ENCODE measurements at regions not wholly inside any gene's neighbourhood (a gene's known extent, or its start where the extent isn't known, plus 50 kb on each side); places are given as distances from the start of the nearest gene placed in this dataset.

- H3K36me3 ChIP-seq (ENCODE audit: control insufficient read depth in 3 of 3, insufficient read depth in 2 of 3, low read depth in 1 of 3, low read length in 3 of 3) = no peaks in the 10 kb centered on the region
- WGBS, 3 donors = 36 to 50% (median 46%) methylated on average over 1 of the region's 1 CpG
- FAIRE-seq = no peak
- no peaks in the 10 kb centered on the region for H3K4me1 ChIP-seq (ENCODE audit: control insufficient read depth in 3 of 3, insufficient read depth in 2 of 3, low read depth in 1 of 3, low read length in 2 of 3)
- H3K27me3 ChIP-seq (ENCODE audit: control insufficient read depth in 3 of 3, insufficient read depth in 3 of 3, low read length in 3 of 3) = no peaks in the 10 kb centered on the region
- no peak overlapping the region for H3K27ac ChIP-seq (ENCODE audit: low read depth in 1 of 3, low read length in 2 of 3)
- no peaks in the 10 kb centered on the region for H3K9me3 ChIP-seq (ENCODE audit: control insufficient read depth in 2 of 2, insufficient read depth in 1 of 2, low read depth in 1 of 2, low read length in 1 of 2)
- H3K4me3 ChIP-seq (ENCODE audit: low read depth in 1 of 3, low read length in 3 of 3) = no peak overlapping the region
- no peak for DNase-seq
Observed at GRCh38 chr9:71583792-71584191, 184.5 kb downstream of the CEMIP2 start.

GRCh38 chr9:71582347-71582746 is 186.0 kb downstream of the CEMIP2 start:
- Histone ChIP-seq H3K4me3 (ENCODE audit: low read depth in 1 of 3, low read length in 3 of 3) (no peak overlapping the region), H3K27ac (ENCODE audit: low read depth in 1 of 3, low read length in 2 of 3) (no peak overlapping the region), H3K4me1 (ENCODE audit: control insufficient read depth in 3 of 3, insufficient read depth in 2 of 3, low read depth in 1 of 3, low read length in 2 of 3) (no peaks in the 10 kb centered on the region), H3K27me3 (ENCODE audit: control insufficient read depth in 3 of 3, insufficient read depth in 3 of 3, low read length in 3 of 3) (no peaks in the 10 kb centered on the region), H3K9me3 (ENCODE audit: control insufficient read depth in 2 of 2, insufficient read depth in 1 of 2, low read depth in 1 of 2, low read length in 1 of 2) (no peaks in the 10 kb centered on the region), H3K36me3 (ENCODE audit: control insufficient read depth in 3 of 3, insufficient read depth in 2 of 3, low read depth in 1 of 3, low read length in 3 of 3) (no peaks in the 10 kb centered on the region)
- DNase-seq (no peak), FAIRE-seq (no peak)
- WGBS, 3 donors = 67 to 86% (median 71%) methylated on average over 2 of the region's 2 CpGs

GRCh38 chr9:71581101-71581500 is 187.2 kb downstream of the CEMIP2 start:
- DNase-seq = no peak
- WGBS, 3 donors = 86 to 92% (median 92%) methylated on average over 2 of the region's 2 CpGs
- no peak for FAIRE-seq

GRCh38 chr9:71571186-71571585 is 197.1 kb downstream of the CEMIP2 start:
- no peak overlapping the region for H3K4me3 ChIP-seq (ENCODE audit: low read depth in 1 of 3, low read length in 3 of 3)
- no peaks in the 10 kb centered on the region for H3K27me3 ChIP-seq (ENCODE audit: control insufficient read depth in 3 of 3, insufficient read depth in 3 of 3, low read length in 3 of 3)
- H3K4me1 ChIP-seq (ENCODE audit: control insufficient read depth in 3 of 3, insufficient read depth in 2 of 3, low read depth in 1 of 3, low read length in 2 of 3) = no peaks in the 10 kb centered on the region
- DNase-seq = no peak
- H3K36me3 ChIP-seq (ENCODE audit: control insufficient read depth in 3 of 3, insufficient read depth in 2 of 3, low read depth in 1 of 3, low read length in 3 of 3) = no peaks in the 10 kb centered on the region
- WGBS, 3 donors = 83 to 89% (median 84%) methylated on average over 4 of the region's 4 CpGs
- H3K27ac ChIP-seq (ENCODE audit: low read depth in 1 of 3, low read length in 2 of 3) = no peak overlapping the region
- FAIRE-seq = no peak
- H3K9me3 ChIP-seq (ENCODE audit: control insufficient read depth in 2 of 2, insufficient read depth in 1 of 2, low read depth in 1 of 2, low read length in 1 of 2) = no peaks in the 10 kb centered on the region

More at GRCh38 chr9:71581101-71581500, 187.2 kb downstream of the CEMIP2 start:
- Histone ChIP-seq H3K4me1 (ENCODE audit: control insufficient read depth in 3 of 3, insufficient read depth in 2 of 3, low read depth in 1 of 3, low read length in 2 of 3) (no peaks in the 10 kb centered on the region), H3K9me3 (ENCODE audit: control insufficient read depth in 2 of 2, insufficient read depth in 1 of 2, low read depth in 1 of 2, low read length in 1 of 2) (no peaks in the 10 kb centered on the region), H3K36me3 (ENCODE audit: control insufficient read depth in 3 of 3, insufficient read depth in 2 of 3, low read depth in 1 of 3, low read length in 3 of 3) (no peaks in the 10 kb centered on the region), H3K4me3 (ENCODE audit: low read depth in 1 of 3, low read length in 3 of 3) (no peak overlapping the region), H3K27me3 (ENCODE audit: control insufficient read depth in 3 of 3, insufficient read depth in 3 of 3, low read length in 3 of 3) (no peaks in the 10 kb centered on the region), H3K27ac (ENCODE audit: low read depth in 1 of 3, low read length in 2 of 3) (no peak overlapping the region)

GRCh38 chr9:71567890-71568289 is 200.4 kb downstream of the CEMIP2 start:
- Histone ChIP-seq H3K4me3 (ENCODE audit: low read depth in 1 of 3, low read length in 3 of 3) (no peak overlapping the region), H3K9me3 (ENCODE audit: control insufficient read depth in 2 of 2, insufficient read depth in 1 of 2, low read depth in 1 of 2, low read length in 1 of 2) (no peaks in the 10 kb centered on the region), H3K36me3 (ENCODE audit: control insufficient read depth in 3 of 3, insufficient read depth in 2 of 3, low read depth in 1 of 3, low read length in 3 of 3) (no peaks in the 10 kb centered on the region), H3K27me3 (ENCODE audit: control insufficient read depth in 3 of 3, insufficient read depth in 3 of 3, low read length in 3 of 3) (no peaks in the 10 kb centered on the region), H3K27ac (ENCODE audit: low read depth in 1 of 3, low read length in 2 of 3) (no peak overlapping the region), H3K4me1 (ENCODE audit: control insufficient read depth in 3 of 3, insufficient read depth in 2 of 3, low read depth in 1 of 3, low read length in 2 of 3) (no peaks in the 10 kb centered on the region)
- FAIRE-seq (no peak), DNase-seq (no peak)

- Histone ChIP-seq H3K27me3 (ENCODE audit: control insufficient read depth in 3 of 3, insufficient read depth in 3 of 3, low read length in 3 of 3) (no peaks in the 10 kb centered on the region), H3K36me3 (ENCODE audit: control insufficient read depth in 3 of 3, insufficient read depth in 2 of 3, low read depth in 1 of 3, low read length in 3 of 3) (no peaks in the 10 kb centered on the region), H3K4me3 (ENCODE audit: low read depth in 1 of 3, low read length in 3 of 3) (no peak overlapping the region), H3K4me1 (ENCODE audit: control insufficient read depth in 3 of 3, insufficient read depth in 2 of 3, low read depth in 1 of 3, low read length in 2 of 3) (no peaks in the 10 kb centered on the region), H3K27ac (ENCODE audit: low read depth in 1 of 3, low read length in 2 of 3) (no peak overlapping the region), H3K9me3 (ENCODE audit: control insufficient read depth in 2 of 2, insufficient read depth in 1 of 2, low read depth in 1 of 2, low read length in 1 of 2) (no peaks in the 10 kb centered on the region)
- DNase-seq (no peak), FAIRE-seq (no peak)
- WGBS, 3 donors = 52 to 75% (median 60%) methylated on average over 4 of the region's 4 CpGs
Observed at GRCh38 chr9:71562140-71562539, 206.2 kb downstream of the CEMIP2 start.

- DNase-seq (no peak), FAIRE-seq (no peak)
- Histone ChIP-seq H3K4me1 (ENCODE audit: control insufficient read depth in 3 of 3, insufficient read depth in 2 of 3, low read depth in 1 of 3, low read length in 2 of 3) (no peaks in the 10 kb centered on the region), H3K9me3 (ENCODE audit: control insufficient read depth in 2 of 2, insufficient read depth in 1 of 2, low read depth in 1 of 2, low read length in 1 of 2) (no peaks in the 10 kb centered on the region), H3K27ac (ENCODE audit: low read depth in 1 of 3, low read length in 2 of 3) (no peak overlapping the region), H3K4me3 (ENCODE audit: low read depth in 1 of 3, low read length in 3 of 3) (no peak overlapping the region), H3K27me3 (ENCODE audit: control insufficient read depth in 3 of 3, insufficient read depth in 3 of 3, low read length in 3 of 3) (no peaks in the 10 kb centered on the region), H3K36me3 (ENCODE audit: control insufficient read depth in 3 of 3, insufficient read depth in 2 of 3, low read depth in 1 of 3, low read length in 3 of 3) (no peaks in the 10 kb centered on the region)
- WGBS, 3 donors = 47 to 62% (median 57%) methylated on average over 2 of the region's 2 CpGs
Observed at GRCh38 chr9:71557310-71557709, 211.0 kb downstream of the CEMIP2 start.

GRCh38 chr9:71552480-71552879 is 215.8 kb downstream of the CEMIP2 start:
- Histone ChIP-seq H3K4me1 (ENCODE audit: control insufficient read depth in 3 of 3, insufficient read depth in 2 of 3, low read depth in 1 of 3, low read length in 2 of 3) (no peaks in the 10 kb centered on the region), H3K9me3 (ENCODE audit: control insufficient read depth in 2 of 2, insufficient read depth in 1 of 2, low read depth in 1 of 2, low read length in 1 of 2) (no peaks in the 10 kb centered on the region), H3K27me3 (ENCODE audit: control insufficient read depth in 3 of 3, insufficient read depth in 3 of 3, low read length in 3 of 3) (no peaks in the 10 kb centered on the region), H3K36me3 (ENCODE audit: control insufficient read depth in 3 of 3, insufficient read depth in 2 of 3, low read depth in 1 of 3, low read length in 3 of 3) (no peaks in the 10 kb centered on the region), H3K4me3 (ENCODE audit: low read depth in 1 of 3, low read length in 3 of 3) (no peak overlapping the region), H3K27ac (ENCODE audit: low read depth in 1 of 3, low read length in 2 of 3) (no peak overlapping the region)
- WGBS, 3 donors = 12 to 21% (median 13%) methylated on average over 7 of the region's 7 CpGs
- DNase-seq (no peak), FAIRE-seq (no peak)

GRCh38 chr9:71549023-71549422 is 219.3 kb downstream of the CEMIP2 start:
- Histone ChIP-seq H3K36me3 (ENCODE audit: control insufficient read depth in 3 of 3, insufficient read depth in 2 of 3, low read depth in 1 of 3, low read length in 3 of 3) (no peaks in the 10 kb centered on the region), H3K4me1 (ENCODE audit: control insufficient read depth in 3 of 3, insufficient read depth in 2 of 3, low read depth in 1 of 3, low read length in 2 of 3) (no peaks in the 10 kb centered on the region), H3K9me3 (ENCODE audit: control insufficient read depth in 2 of 2, insufficient read depth in 1 of 2, low read depth in 1 of 2, low read length in 1 of 2) (no peaks in the 10 kb centered on the region), H3K27me3 (ENCODE audit: control insufficient read depth in 3 of 3, insufficient read depth in 3 of 3, low read length in 3 of 3) (no peaks in the 10 kb centered on the region), H3K27ac (ENCODE audit: low read depth in 1 of 3, low read length in 2 of 3) (no peak overlapping the region), H3K4me3 (ENCODE audit: low read depth in 1 of 3, low read length in 3 of 3) (no peak overlapping the region)
- FAIRE-seq = no peak
- peak; percentile 20 to 38 for DNase-seq
- WGBS, 3 donors = 22 to 39% (median 24%) methylated on average over 2 of the region's 2 CpGs
